HepG2 (cell line): ENCODE measurements at regions not wholly inside any gene's neighbourhood (a gene's known extent, or its start where the extent isn't known, plus 50 kb on each side); places are given as distances from the start of the nearest gene placed in this dataset.
A peak's percentile ranks its signal among the peaks of the same experiment; 100 is the strongest.

ENCODE experiments used
- KLF16 ChIP-seq, 2 experiments: sonication (generic) in 1 of 2; formaldehyde crosslinking in 1 of 2; IDR thresholded peaks; 2 replicates each; pipeline versions ENCODE4 v1.6.1 to v1.8.0; 2016 to 2023; ENCODE audit warnings: missing genetic modification reagents in 2 of 2, missing compliant biosample characterization in 1 of 2
- NBN ChIP-seq: fragments of 450-650 bp; conservative IDR thresholded peaks from 2 replicates; pipeline ENCODE4 v1.6.1; 2017
- NR2F6 ChIP-seq, 2 experiments: IDR thresholded peaks; 2 replicates each; pipeline ENCODE4 v1.6.1; 2016; ENCODE audit warnings: antibody characterized with exemption in 1 of 2, mild to moderate bottlenecking in 1 of 2
- POGZ ChIP-seq: sonication (generic); formaldehyde crosslinking; IDR thresholded peaks from 2 replicates; pipeline ENCODE4 v1.4.0; 2020; ENCODE audit warnings: mild to moderate bottlenecking, missing genetic modification reagents
- RARA ChIP-seq: IDR thresholded peaks from 2 replicates; pipeline ENCODE4 v1.6.1; 2016; ENCODE audit warnings: missing genetic modification reagents, missing compliant biosample characterization
- RFX1 ChIP-seq: fragments of 450-650 bp; IDR thresholded peaks from 2 replicates; pipeline ENCODE4 v1.6.1; 2017
- RFX3 ChIP-seq: IDR thresholded peaks from 2 replicates; pipeline ENCODE4 v1.6.1; 2016; ENCODE audit warnings: missing biosample characterization, missing genetic modification reagents
- RFX5 ChIP-seq: IDR thresholded peaks from 2 replicates; pipeline ENCODE4 v1.6.1; 2011; ENCODE audit warnings: low read depth, low read length, improper control_type of control experiment
- TBX3 ChIP-seq: fragments of 450-650 bp; IDR thresholded peaks from 2 replicates; pipeline ENCODE4 v1.6.1; 2017; ENCODE audit warnings: antibody characterized with exemption, mild to moderate bottlenecking, inconsistent platforms, borderline replicate concordance
- TRIM24 ChIP-seq: sonication (generic); formaldehyde crosslinking; IDR thresholded peaks from 2 replicates; pipeline ENCODE4 v1.8.0; 2022; ENCODE audit warnings: mild to moderate bottlenecking, missing genetic modification reagents
- ZBTB46 ChIP-seq: sonication (generic); formaldehyde crosslinking; IDR thresholded peaks from 2 replicates; pipeline ENCODE4 v1.4.0; 2020; ENCODE audit warnings: mild to moderate bottlenecking, missing genetic modification reagents, borderline replicate concordance
- ZNF251 ChIP-seq: sonication (generic); formaldehyde crosslinking; IDR thresholded peaks from 2 replicates; pipeline ENCODE4 v1.9.0; 2021; ENCODE audit warnings: mild to moderate bottlenecking, missing genetic modification reagents
- ZNF577 ChIP-seq: sonication (generic); formaldehyde crosslinking; IDR thresholded peaks from 2 replicates; pipeline ENCODE4 v1.4.0; 2020; ENCODE audit warnings: mild to moderate bottlenecking, low read depth, missing genetic modification reagents, borderline replicate concordance
- ZNF580 ChIP-seq: IDR thresholded peaks from 2 replicates; pipeline ENCODE4 v1.6.1; 2016; ENCODE audit warnings: low read depth, borderline replicate concordance
- ZNF776 ChIP-seq: sonication (generic); formaldehyde crosslinking; IDR thresholded peaks from 2 replicates; pipeline ENCODE4 v1.4.0; 2020; ENCODE audit warnings: mild to moderate bottlenecking, missing genetic modification reagents
- TF ChIP-seq, protein P1 (sequence below): IDR thresholded peaks from 2 replicates; pipeline ENCODE4 v1.4.0; 2020; ENCODE audit warnings: mild to moderate bottlenecking, missing genetic modification reagents
- TF ChIP-seq, protein P2 (sequence below): sonication (generic); formaldehyde crosslinking; IDR thresholded peaks from 2 replicates; pipeline ENCODE4 v1.5.1; 2020; ENCODE audit warnings: missing genetic modification reagents, mild to moderate bottlenecking, borderline replicate concordance
- TF ChIP-seq, protein P3 (sequence below): sonication (generic); formaldehyde crosslinking; IDR thresholded peaks from 2 replicates; pipeline ENCODE4 v1.4.0; 2020; ENCODE audit warnings: missing genetic modification reagents
- TF ChIP-seq, protein P4 (sequence below): sonication (generic); formaldehyde crosslinking; IDR thresholded peaks from 2 replicates; pipeline ENCODE4 v1.5.1; 2020; ENCODE audit warnings: missing genetic modification reagents, mild to moderate bottlenecking, borderline replicate concordance

DNA sequence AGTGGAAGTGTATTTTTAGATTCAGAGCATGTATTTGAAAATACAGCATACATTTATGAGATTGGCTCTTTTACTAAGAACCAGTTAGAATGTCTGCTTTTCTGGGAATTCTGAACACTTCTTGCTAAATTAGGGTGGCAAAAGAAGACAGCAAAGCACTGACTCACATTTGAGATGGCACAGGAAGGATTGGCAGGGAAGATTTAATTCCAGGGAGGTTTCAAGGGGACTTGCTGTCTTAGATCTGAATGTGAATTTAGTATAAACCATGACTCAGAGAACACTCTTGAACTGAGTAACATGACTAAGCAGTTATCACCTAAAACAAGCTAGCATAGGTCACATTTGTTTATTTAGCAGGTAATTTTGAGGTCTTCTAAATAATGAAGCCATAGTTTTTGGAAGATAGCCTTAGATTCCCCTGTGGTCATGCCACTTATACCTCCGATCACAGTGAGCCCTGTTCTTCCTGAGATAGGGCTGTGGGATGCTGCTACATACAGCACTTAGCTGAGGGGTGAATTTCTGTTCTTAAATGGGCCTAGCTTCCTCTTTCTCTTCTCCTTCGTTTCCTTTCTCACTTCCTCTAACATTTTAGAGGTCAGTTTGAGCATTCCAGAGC, 173.8 kb downstream of the PCSK1 start (continued):
- TF ChIP-seq, protein P1, sequence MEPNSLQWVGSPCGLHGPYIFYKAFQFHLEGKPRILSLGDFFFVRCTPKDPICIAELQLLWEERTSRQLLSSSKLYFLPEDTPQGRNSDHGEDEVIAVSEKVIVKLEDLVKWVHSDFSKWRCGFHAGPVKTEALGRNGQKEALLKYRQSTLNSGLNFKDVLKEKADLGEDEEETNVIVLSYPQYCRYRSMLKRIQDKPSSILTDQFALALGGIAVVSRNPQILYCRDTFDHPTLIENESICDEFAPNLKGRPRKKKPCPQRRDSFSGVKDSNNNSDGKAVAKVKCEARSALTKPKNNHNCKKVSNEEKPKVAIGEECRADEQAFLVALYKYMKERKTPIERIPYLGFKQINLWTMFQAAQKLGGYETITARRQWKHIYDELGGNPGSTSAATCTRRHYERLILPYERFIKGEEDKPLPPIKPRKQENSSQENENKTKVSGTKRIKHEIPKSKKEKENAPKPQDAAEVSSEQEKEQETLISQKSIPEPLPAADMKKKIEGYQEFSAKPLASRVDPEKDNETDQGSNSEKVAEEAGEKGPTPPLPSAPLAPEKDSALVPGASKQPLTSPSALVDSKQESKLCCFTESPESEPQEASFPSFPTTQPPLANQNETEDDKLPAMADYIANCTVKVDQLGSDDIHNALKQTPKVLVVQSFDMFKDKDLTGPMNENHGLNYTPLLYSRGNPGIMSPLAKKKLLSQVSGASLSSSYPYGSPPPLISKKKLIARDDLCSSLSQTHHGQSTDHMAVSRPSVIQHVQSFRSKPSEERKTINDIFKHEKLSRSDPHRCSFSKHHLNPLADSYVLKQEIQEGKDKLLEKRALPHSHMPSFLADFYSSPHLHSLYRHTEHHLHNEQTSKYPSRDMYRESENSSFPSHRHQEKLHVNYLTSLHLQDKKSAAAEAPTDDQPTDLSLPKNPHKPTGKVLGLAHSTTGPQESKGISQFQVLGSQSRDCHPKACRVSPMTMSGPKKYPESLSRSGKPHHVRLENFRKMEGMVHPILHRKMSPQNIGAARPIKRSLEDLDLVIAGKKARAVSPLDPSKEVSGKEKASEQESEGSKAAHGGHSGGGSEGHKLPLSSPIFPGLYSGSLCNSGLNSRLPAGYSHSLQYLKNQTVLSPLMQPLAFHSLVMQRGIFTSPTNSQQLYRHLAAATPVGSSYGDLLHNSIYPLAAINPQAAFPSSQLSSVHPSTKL (CRISPR knock-in tag): 0 out of 2 replicates have a peak, but pooled peaks have one; percentile 22
- TF ChIP-seq, protein P2, sequence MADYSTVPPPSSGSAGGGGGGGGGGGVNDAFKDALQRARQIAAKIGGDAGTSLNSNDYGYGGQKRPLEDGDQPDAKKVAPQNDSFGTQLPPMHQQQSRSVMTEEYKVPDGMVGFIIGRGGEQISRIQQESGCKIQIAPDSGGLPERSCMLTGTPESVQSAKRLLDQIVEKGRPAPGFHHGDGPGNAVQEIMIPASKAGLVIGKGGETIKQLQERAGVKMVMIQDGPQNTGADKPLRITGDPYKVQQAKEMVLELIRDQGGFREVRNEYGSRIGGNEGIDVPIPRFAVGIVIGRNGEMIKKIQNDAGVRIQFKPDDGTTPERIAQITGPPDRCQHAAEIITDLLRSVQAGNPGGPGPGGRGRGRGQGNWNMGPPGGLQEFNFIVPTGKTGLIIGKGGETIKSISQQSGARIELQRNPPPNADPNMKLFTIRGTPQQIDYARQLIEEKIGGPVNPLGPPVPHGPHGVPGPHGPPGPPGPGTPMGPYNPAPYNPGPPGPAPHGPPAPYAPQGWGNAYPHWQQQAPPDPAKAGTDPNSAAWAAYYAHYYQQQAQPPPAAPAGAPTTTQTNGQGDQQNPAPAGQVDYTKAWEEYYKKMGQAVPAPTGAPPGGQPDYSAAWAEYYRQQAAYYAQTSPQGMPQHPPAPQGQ (CRISPR knock-in tag): no peak
- TF ChIP-seq ZNF776 (CRISPR knock-in tag): no peak
- TF ChIP-seq, protein P3, sequence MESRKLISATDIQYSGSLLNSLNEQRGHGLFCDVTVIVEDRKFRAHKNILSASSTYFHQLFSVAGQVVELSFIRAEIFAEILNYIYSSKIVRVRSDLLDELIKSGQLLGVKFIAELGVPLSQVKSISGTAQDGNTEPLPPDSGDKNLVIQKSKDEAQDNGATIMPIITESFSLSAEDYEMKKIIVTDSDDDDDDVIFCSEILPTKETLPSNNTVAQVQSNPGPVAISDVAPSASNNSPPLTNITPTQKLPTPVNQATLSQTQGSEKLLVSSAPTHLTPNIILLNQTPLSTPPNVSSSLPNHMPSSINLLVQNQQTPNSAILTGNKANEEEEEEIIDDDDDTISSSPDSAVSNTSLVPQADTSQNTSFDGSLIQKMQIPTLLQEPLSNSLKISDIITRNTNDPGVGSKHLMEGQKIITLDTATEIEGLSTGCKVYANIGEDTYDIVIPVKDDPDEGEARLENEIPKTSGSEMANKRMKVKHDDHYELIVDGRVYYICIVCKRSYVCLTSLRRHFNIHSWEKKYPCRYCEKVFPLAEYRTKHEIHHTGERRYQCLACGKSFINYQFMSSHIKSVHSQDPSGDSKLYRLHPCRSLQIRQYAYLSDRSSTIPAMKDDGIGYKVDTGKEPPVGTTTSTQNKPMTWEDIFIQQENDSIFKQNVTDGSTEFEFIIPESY (CRISPR knock-in tag): no peak
- TF ChIP-seq TRIM24 (CRISPR knock-in tag): no peak
- no peak for TF ChIP-seq ZNF251
- TF ChIP-seq RFX5: no peak
- no peak for TF ChIP-seq RFX1
- TF ChIP-seq ZBTB46 (CRISPR knock-in tag): no peak
- no peak for TF ChIP-seq RFX3 (CRISPR knock-in tag)
- TF ChIP-seq KLF16 (CRISPR knock-in tag; IDR thresholded peaks at IDR 0.05): no peak
- TF ChIP-seq TBX3: no peak
- TF ChIP-seq NR2F6 (IDR thresholded peaks at IDR 0.05): 0 out of 2 replicates have a peak, but pooled peaks have one; percentile 0
- no peak for TF ChIP-seq NR2F6 (CRISPR knock-in tag; IDR thresholded peaks at IDR 0.05)
- TF ChIP-seq POGZ (CRISPR knock-in tag): no peak
- peak; percentile 21; the same call in 1 of the 2 replicates for TF ChIP-seq RARA (CRISPR knock-in tag)
- no peak for TF ChIP-seq NBN
- TF ChIP-seq, protein P4, sequence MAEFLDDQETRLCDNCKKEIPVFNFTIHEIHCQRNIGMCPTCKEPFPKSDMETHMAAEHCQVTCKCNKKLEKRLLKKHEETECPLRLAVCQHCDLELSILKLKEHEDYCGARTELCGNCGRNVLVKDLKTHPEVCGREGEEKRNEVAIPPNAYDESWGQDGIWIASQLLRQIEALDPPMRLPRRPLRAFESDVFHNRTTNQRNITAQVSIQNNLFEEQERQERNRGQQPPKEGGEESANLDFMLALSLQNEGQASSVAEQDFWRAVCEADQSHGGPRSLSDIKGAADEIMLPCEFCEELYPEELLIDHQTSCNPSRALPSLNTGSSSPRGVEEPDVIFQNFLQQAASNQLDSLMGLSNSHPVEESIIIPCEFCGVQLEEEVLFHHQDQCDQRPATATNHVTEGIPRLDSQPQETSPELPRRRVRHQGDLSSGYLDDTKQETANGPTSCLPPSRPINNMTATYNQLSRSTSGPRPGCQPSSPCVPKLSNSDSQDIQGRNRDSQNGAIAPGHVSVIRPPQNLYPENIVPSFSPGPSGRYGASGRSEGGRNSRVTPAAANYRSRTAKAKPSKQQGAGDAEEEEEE (CRISPR knock-in tag): no peak
- no peak for TF ChIP-seq ZNF577
- TF ChIP-seq ZNF580 (CRISPR knock-in tag): no peak
